ENCODE measurements at regions not wholly inside any gene's neighbourhood (a gene's known extent, or its start where the extent isn't known, plus 50 kb on each side); places are given as distances from the start of the nearest gene placed in this dataset.

DNA sequence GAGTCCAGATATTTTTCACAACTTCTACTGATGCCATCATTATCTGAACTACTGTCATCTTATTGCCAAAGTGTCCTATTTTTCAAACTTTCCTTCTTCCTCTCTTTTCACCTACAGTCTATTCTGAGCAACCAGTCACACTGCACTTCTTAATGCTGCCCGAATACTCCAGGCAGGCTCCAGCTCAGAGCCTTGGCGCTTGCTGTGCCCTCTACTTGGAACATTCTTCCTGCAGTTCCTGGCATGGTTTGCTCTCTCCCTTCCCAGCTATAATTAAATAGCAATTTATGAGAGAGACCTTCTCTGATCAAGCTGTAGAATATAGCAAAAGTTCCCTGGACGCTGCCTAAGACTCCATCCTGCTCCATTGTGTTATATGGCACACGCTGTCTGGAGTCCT lies 831.6 kb downstream of the QKI start:
- no peak for TF ChIP-seq CTCF (IDR thresholded peaks at IDR 0.05; ENCODE audit: insufficient read depth, low read length, poor library complexity, severe bottlenecking)
- H3K36me3 ChIP-seq (ENCODE audit: control insufficient read depth, insufficient read depth, low read length), result no peaks in the 10 kb centered on the region
- DNase-seq (ENCODE audit: low read depth), result no peak
- no peak overlapping the region for H3K4me3 ChIP-seq (ENCODE audit: low read depth, low read length)
- no peaks in the 10 kb centered on the region for H3K27me3 ChIP-seq (ENCODE audit: control insufficient read depth, insufficient read depth, low read length)

- Histone ChIP-seq H3K4me3 (ENCODE audit: low read depth, low read length) (no peak overlapping the region), H3K36me3 (ENCODE audit: control insufficient read depth, insufficient read depth, low read length) (no peaks in the 10 kb centered on the region), H3K27me3 (ENCODE audit: control insufficient read depth, insufficient read depth, low read length) (no peaks in the 10 kb centered on the region)
- no peak for TF ChIP-seq CTCF (IDR thresholded peaks at IDR 0.05; ENCODE audit: insufficient read depth, low read length, poor library complexity, severe bottlenecking)
- no peak for DNase-seq (ENCODE audit: low read depth)
Measured at GRCh38 chr6:164243949-164244348, 829.4 kb downstream of the QKI start.

GRCh38 chr6:164243012-164243610 lies 828.6 kb downstream of the QKI start:
- no peak overlapping the region for H3K4me3 ChIP-seq (ENCODE audit: low read depth, low read length)
- no peaks in the 10 kb centered on the region for H3K27me3 ChIP-seq (ENCODE audit: control insufficient read depth, insufficient read depth, low read length)

GRCh38 chr6:164230804-164231203 lies 816.3 kb downstream of the QKI start:
- DNase-seq (ENCODE audit: low read depth), result no peak
- no peak overlapping the region for H3K4me3 ChIP-seq (ENCODE audit: low read depth, low read length)
- TF ChIP-seq CTCF (IDR thresholded peaks at IDR 0.05; ENCODE audit: insufficient read depth, low read length, poor library complexity, severe bottlenecking), result no peak

More at GRCh38 chr6:164243012-164243610, 828.6 kb downstream of the QKI start:
- H3K36me3 ChIP-seq (ENCODE audit: control insufficient read depth, insufficient read depth, low read length), result no peaks in the 10 kb centered on the region
- TF ChIP-seq CTCF (IDR thresholded peaks at IDR 0.05; ENCODE audit: insufficient read depth, low read length, poor library complexity, severe bottlenecking), result no peak
- no peak for DNase-seq (ENCODE audit: low read depth)

DNA sequence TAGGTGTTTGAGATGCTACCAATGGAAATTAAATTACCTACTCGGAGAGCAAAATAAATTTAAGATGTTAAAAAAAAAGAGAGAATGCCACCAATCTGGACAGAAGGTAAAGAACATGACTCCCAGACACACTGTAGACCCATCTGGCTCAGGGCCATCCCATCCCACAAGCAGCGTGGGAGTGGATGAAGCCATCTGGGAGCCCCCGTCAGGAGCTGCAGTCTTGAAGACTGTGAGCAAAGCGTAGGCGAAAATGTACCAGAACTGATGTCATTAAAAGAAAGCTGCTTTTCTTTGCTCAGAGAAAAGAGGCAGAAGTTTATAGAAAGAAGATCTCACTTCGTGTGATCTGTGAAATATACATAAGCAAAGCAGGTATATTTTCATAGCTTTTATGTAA lies 815.7 kb downstream of the QKI start:
- no peak for DNase-seq (ENCODE audit: low read depth)
- no peaks in the 10 kb centered on the region for H3K27me3 ChIP-seq (ENCODE audit: control insufficient read depth, insufficient read depth, low read length)
- no peaks in the 10 kb centered on the region for H3K36me3 ChIP-seq (ENCODE audit: control insufficient read depth, insufficient read depth, low read length)
- TF ChIP-seq CTCF (IDR thresholded peaks at IDR 0.05; ENCODE audit: insufficient read depth, low read length, poor library complexity, severe bottlenecking), result no peak
- no peak overlapping the region for H3K4me3 ChIP-seq (ENCODE audit: low read depth, low read length)

More at GRCh38 chr6:164230804-164231203, 816.3 kb downstream of the QKI start:
- Histone ChIP-seq H3K27me3 (ENCODE audit: control insufficient read depth, insufficient read depth, low read length) (no peaks in the 10 kb centered on the region), H3K36me3 (ENCODE audit: control insufficient read depth, insufficient read depth, low read length) (no peaks in the 10 kb centered on the region)

DNA sequence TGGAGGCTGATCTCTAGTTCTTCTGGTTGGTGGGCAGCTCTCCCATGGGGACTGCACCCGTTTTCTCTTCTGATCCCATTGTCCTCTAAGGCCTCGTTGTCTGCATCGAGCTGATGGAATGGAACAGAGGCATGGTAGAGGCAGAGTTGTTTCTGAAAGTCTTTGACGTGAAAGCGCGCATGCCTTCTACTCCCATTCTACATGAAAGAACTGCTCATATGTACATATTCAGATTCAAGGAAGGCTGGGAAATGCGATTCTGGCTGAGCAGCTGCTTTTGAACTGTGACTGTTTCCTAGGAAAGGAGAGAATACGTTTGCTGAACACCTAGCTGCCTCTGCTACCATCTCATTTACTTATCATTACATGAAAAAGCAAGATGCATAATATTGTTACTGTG lies 815.2 kb downstream of the QKI start:
- H3K36me3 ChIP-seq (ENCODE audit: control insufficient read depth, insufficient read depth, low read length), result no peaks in the 10 kb centered on the region
- no peak overlapping the region for H3K4me3 ChIP-seq (ENCODE audit: low read depth, low read length)
- H3K27me3 ChIP-seq (ENCODE audit: control insufficient read depth, insufficient read depth, low read length), result no peaks in the 10 kb centered on the region
- no peak for TF ChIP-seq CTCF (IDR thresholded peaks at IDR 0.05; ENCODE audit: insufficient read depth, low read length, poor library complexity, severe bottlenecking)
- DNase-seq (ENCODE audit: low read depth), result no peak
